ENCODE measurements at regions not wholly inside any gene's neighbourhood (a gene's known extent, or its start where the extent isn't known, plus 50 kb on each side); places are given as distances from the start of the nearest gene placed in this dataset.
"Not testable (repeated sequence)": the region's sequence is repeated elsewhere in the genome, so short reads cannot be mapped to it uniquely, and the experiment has no call there.

DNA sequence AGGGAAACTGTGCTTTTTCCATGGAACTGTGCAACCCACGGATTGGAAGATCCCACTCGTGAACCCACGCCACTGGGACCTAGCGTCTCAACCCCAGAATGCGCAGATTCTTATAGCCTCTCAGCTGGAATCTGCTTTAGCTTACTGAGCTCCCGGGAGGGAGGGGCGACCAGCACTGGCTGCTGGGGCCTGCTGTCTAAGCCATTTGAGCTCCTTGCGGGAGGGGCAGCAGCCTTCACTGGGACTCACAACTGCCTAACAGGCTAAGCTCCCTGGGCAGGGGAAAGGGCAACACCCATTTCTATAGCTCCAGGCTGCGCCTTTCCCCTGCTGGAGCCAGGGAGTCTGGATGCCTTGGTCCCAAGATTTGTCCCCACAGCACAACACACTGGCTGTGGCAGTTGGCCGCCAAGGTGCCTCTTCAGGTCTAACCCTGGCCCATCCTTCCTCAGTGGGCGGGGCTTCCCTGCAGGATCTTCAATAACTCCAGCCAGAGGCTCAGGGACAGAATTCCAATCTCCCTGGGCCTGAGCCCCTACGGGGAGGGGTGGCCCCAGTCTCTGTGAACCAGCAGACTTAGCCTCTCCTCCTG lies 451.7 kb upstream of the PITX2 start:
- ATAC-seq (no peak), DNase-seq (ENCODE audit: extremely low read depth in 1 of 4, low spot score in 3 of 4) (no peak), FAIRE-seq (no peak)
- 0% methylated on average over 3 of the region's 12 CpGs for WGBS (ENCODE audit: insufficient coverage, low coverage, missing lambda C conversion rate)
- Histone ChIP-seq H3K4me3 (no peak overlapping the region), H3K36me3 (ENCODE audit: control insufficient read depth, insufficient read depth, low read length) (no peaks in the 10 kb centered on the region), H3K27me3 (ENCODE audit: control insufficient read depth in 2 of 2, insufficient read depth in 2 of 2, low read length in 2 of 2) (no peaks in the 10 kb centered on the region), H3K79me2 (ENCODE audit: control insufficient read depth, insufficient read depth, low read length) (no peaks in the 10 kb centered on the region), H4K20me1 (replicated peaks; ENCODE audit: control insufficient read depth, insufficient read depth, low read length) (no peaks in the 10 kb centered on the region), H3K27ac (ENCODE audit: extremely low read depth, low read depth, low read length) (no peak overlapping the region), H3K4me2 (ENCODE audit: insufficient read depth, low read length) (no peak overlapping the region), H3K9me1 (ENCODE audit: control insufficient read depth, insufficient read depth, low read length) (no peaks in the 10 kb centered on the region), H3K9me3 (replicated peaks; ENCODE audit: control insufficient read depth, insufficient read depth, low read depth, low read length) (0 out of 2 replicates have a peak, but pooled peaks cover 2% of the 10 kb centered on the region), H2AFZ (ENCODE audit: low read depth, low read length) (no peak overlapping the region), H3K4me1 (replicated peaks in 1 of 2; ENCODE audit: control insufficient read depth in 2 of 2, insufficient read depth in 2 of 2, low read length in 2 of 2) (no peaks in the 10 kb centered on the region), H3K9ac (ENCODE audit: insufficient read depth in 1 of 2, low read depth in 2 of 2, low read length in 2 of 2) (no peak overlapping the region)
- POLR2A ChIA-PET = no interaction called here
- no peak for TF ChIP-seq SRSF7 (optimal IDR thresholded peaks at IDR 0.05; ENCODE audit: low read depth, low read length)
- TF ChIP-seq PATZ1 (CRISPR knock-in tag; IDR thresholded peaks at IDR 0.05; ENCODE audit: borderline replicate concordance) = no peak
- TF ChIP-seq HDAC8 (tag; IDR thresholded peaks at IDR 0.05) = no peak
- CTCF ChIA-PET (ENCODE audit: low intra/inter-chr PET ratio) = no interaction called here
- in situ Hi-C loops (cut with MboI) (no loop called here), intact Hi-C loops (cut with micrococcal nuclease) (no loop called here)
- no TSS peak for BruUV-seq (replicated peaks)

DNA sequence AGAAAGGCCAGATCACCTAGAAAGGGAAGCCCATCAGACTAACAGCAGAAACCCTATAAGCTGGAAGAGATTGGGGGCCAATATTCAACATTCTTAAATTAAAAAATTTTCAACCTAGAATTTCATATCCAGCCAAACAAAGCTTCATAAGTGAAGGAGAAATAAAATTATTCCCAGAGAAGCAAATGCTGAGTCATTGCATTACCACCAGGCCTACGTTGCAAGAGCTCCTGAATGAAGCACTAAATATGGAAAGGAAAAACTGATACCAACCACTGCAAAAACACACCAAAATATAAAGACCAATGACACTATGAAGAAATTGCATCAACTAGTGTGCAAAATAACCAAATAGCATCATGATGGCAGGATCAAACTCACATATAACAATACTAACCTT lies 453.4 kb upstream of the PITX2 start:
- FAIRE-seq; DNase-seq (ENCODE audit: extremely low read depth in 1 of 4, low spot score in 3 of 4); H3K9ac ChIP-seq (ENCODE audit: insufficient read depth in 1 of 2, low read depth in 2 of 2, low read length in 2 of 2); POLR2A ChIA-PET; H4K20me1 ChIP-seq (replicated peaks; ENCODE audit: control insufficient read depth, insufficient read depth, low read length); H3K79me2 ChIP-seq (ENCODE audit: control insufficient read depth, insufficient read depth, low read length); H3K27me3 ChIP-seq (ENCODE audit: control insufficient read depth in 2 of 2, insufficient read depth in 2 of 2, low read length in 2 of 2); CTCF ChIA-PET (ENCODE audit: low intra/inter-chr PET ratio); BruUV-seq (replicated peaks); intact Hi-C loops (cut with micrococcal nuclease); H2AFZ ChIP-seq (ENCODE audit: low read depth, low read length); H3K27ac ChIP-seq (ENCODE audit: extremely low read depth, low read depth, low read length); H3K4me2 ChIP-seq (ENCODE audit: insufficient read depth, low read length); ATAC-seq; H3K9me1 ChIP-seq (ENCODE audit: control insufficient read depth, insufficient read depth, low read length); H3K9me3 ChIP-seq (replicated peaks; ENCODE audit: control insufficient read depth, insufficient read depth, low read depth, low read length); H3K4me1 ChIP-seq (replicated peaks in 1 of 2; ENCODE audit: control insufficient read depth in 2 of 2, insufficient read depth in 2 of 2, low read length in 2 of 2); H3K36me3 ChIP-seq (ENCODE audit: control insufficient read depth, insufficient read depth, low read length); in situ Hi-C loops (cut with MboI); H3K4me3 ChIP-seq: not testable (repeated sequence)
- no CpG with 5 or more reads among the region's 1 CpG for WGBS (ENCODE audit: insufficient coverage, low coverage, missing lambda C conversion rate)
